SU-DHL-6 (cell line): ENCODE measurements at regions not wholly inside any gene's neighbourhood (a gene's known extent, or its start where the extent isn't known, plus 50 kb on each side); places are given as distances from the start of the nearest gene placed in this dataset.
"Not testable (repeated sequence)": the region's sequence is repeated elsewhere in the genome, so short reads cannot be mapped to it uniquely, and the experiment has no call there.

Source experiments
- H2AFZ ChIP-seq: fragments of 200-600 bp; sonication (generic); 2 replicates; pipeline ENCODE4 v1.6.1; 2014; ENCODE audit warnings: low read depth, mild to moderate bottlenecking, moderate library complexity, mixed read lengths, antibody characterized with exemption, low read length; ENCODE audit not compliant: severe bottlenecking
- H3F3A ChIP-seq: fragments of 200-600 bp; shearing (Covaris generic); 2 replicates; pipeline ENCODE4 v1.6.0; 2016; ENCODE audit warnings: antibody characterized with exemption, mild to moderate bottlenecking; ENCODE audit not compliant: insufficient read depth
- H3K27ac ChIP-seq: fragments of 200-600 bp; sonication (generic); 2 replicates; pipeline ENCODE4 v1.5.1; 2016; ENCODE audit warnings: low read depth, mild to moderate bottlenecking, low read length, moderate library complexity, mixed read lengths
- H3K27me3 ChIP-seq: fragments of 200-600 bp; sonication (generic), shearing (Covaris generic); 2 replicates; pipeline ENCODE4 v1.6.0; 2014; ENCODE audit warnings: mild to moderate bottlenecking, low read length
- H3K36me3 ChIP-seq: fragments of 200-600 bp; sonication (generic); 2 replicates; pipeline ENCODE4 v1.6.1; 2014; ENCODE audit warnings: mild to moderate bottlenecking, low read length, mixed read lengths
- H3K4me2 ChIP-seq: fragments of 300-600, 200-600 bp; shearing (Covaris generic), sonication (generic); 2 replicates; pipeline ENCODE4 v1.6.0; 2014; ENCODE audit warnings: low read length, low read depth, mild to moderate bottlenecking; ENCODE audit not compliant: poor library complexity, severe bottlenecking
- H3K4me3 ChIP-seq: fragments of 200-600 bp; sonication (generic); 2 replicates; pipeline ENCODE4 v1.5.1; 2014; ENCODE audit warnings: antibody characterized with exemption, low read length, mild to moderate bottlenecking, mixed read lengths; ENCODE audit not compliant: insufficient read depth, poor library complexity, severe bottlenecking
- H3K79me2 ChIP-seq: fragments of 200-600 bp; sonication (generic); 2 replicates; pipeline ENCODE4 v1.6.1; 2014; ENCODE audit warnings: mild to moderate bottlenecking, low read length, moderate library complexity; ENCODE audit not compliant: insufficient read depth
- H3K9ac ChIP-seq: fragments of 200-600 bp; sonication (generic); 2 replicates; pipeline ENCODE4 v1.7.0; 2014; ENCODE audit warnings: mild to moderate bottlenecking, low read length
- H3K9me2 ChIP-seq: fragments of 200-600 bp; sonication (generic); replicated peaks from 2 replicates; pipeline ENCODE4 v1.6.1; 2014; ENCODE audit warnings: low read length; ENCODE audit not compliant: insufficient read depth
- H3K9me3 ChIP-seq: fragments of 200-600 bp; sonication (generic); 2 replicates; pipeline ENCODE4 v1.6.1; 2014; ENCODE audit warnings: low read length, mixed read lengths; ENCODE audit not compliant: insufficient read depth
- H4K20me1 ChIP-seq: fragments of 200-600 bp; sonication (generic); 2 replicates; pipeline ENCODE4 v1.6.1; 2014; ENCODE audit warnings: low read depth, mild to moderate bottlenecking, antibody characterized with exemption, low read length, moderate library complexity, mixed read lengths
- EZH2phosphoT487 ChIP-seq: fragments of 200-600 bp; sonication (generic), shearing (Covaris generic); conservative IDR thresholded peaks from 2 replicates; pipeline ENCODE4 v1.6.1; 2018; ENCODE audit warnings: mild to moderate bottlenecking, antibody characterized with exemption, low read length, moderate library complexity, mixed read lengths
- TF ChIP-seq, protein P1 (sequence below): fragments of 200-600 bp; sonication (generic); IDR thresholded peaks from one replicate; pipeline ENCODE4 v1.5.1; 2017; ENCODE audit warnings: antibody characterized with exemption, mild to moderate bottlenecking, low read length, moderate library complexity; ENCODE audit not compliant: insufficient read depth, poor library complexity, severe bottlenecking

- H3K27ac ChIP-seq = no peak overlapping the region
- no peaks in the 10 kb centered on the region for H3K9me2 ChIP-seq
- H3K4me3 ChIP-seq = no peak overlapping the region
- H3K27me3 ChIP-seq = no peaks in the 10 kb centered on the region
- H3F3A ChIP-seq = no peaks in the 10 kb centered on the region
- TF ChIP-seq, protein P1, sequence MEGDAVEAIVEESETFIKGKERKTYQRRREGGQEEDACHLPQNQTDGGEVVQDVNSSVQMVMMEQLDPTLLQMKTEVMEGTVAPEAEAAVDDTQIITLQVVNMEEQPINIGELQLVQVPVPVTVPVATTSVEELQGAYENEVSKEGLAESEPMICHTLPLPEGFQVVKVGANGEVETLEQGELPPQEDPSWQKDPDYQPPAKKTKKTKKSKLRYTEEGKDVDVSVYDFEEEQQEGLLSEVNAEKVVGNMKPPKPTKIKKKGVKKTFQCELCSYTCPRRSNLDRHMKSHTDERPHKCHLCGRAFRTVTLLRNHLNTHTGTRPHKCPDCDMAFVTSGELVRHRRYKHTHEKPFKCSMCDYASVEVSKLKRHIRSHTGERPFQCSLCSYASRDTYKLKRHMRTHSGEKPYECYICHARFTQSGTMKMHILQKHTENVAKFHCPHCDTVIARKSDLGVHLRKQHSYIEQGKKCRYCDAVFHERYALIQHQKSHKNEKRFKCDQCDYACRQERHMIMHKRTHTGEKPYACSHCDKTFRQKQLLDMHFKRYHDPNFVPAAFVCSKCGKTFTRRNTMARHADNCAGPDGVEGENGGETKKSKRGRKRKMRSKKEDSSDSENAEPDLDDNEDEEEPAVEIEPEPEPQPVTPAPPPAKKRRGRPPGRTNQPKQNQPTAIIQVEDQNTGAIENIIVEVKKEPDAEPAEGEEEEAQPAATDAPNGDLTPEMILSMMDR = no peak
- TF ChIP-seq EZH2phosphoT487 = no peak
- H3K79me2 ChIP-seq = no peaks in the 10 kb centered on the region
- H4K20me1 ChIP-seq = no peaks in the 10 kb centered on the region
- no peak overlapping the region for H2AFZ ChIP-seq
- H3K9me3 ChIP-seq = no peaks in the 10 kb centered on the region
- H3K36me3 ChIP-seq = no peaks in the 10 kb centered on the region
- H3K9ac ChIP-seq = no peak overlapping the region
- H3K4me2 ChIP-seq = no peak overlapping the region
Observed at GRCh38 chr11:127935081-127935480, 652.3 kb downstream of the ETS1 start.

DNA sequence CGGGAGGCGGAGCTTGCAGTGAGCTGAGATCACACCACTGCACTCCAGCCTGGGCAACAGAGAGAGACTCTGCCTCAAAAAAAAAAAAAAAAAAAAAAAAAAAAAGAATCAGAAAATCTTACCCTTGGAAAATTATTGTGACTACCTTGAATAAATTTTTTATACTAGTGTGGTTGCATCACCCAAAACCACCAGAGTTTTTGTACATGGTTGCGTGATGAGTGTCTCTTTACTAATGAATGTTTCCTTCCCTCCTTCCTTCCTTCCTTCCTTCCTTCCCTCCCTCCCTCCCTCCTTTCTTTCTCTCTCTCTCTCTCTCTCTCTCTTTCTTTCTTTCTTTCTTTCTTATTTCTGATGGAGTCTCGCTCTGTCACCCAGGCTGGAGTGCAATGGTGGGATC lies 653.4 kb downstream of the ETS1 start:
- H2AFZ ChIP-seq, H3K4me2 ChIP-seq, H3K27me3 ChIP-seq, H3K36me3 ChIP-seq, H3K4me3 ChIP-seq, H4K20me1 ChIP-seq, H3K79me2 ChIP-seq, H3K9ac ChIP-seq, H3F3A ChIP-seq, H3K9me3 ChIP-seq, H3K27ac ChIP-seq, H3K9me2 ChIP-seq: not testable (repeated sequence)

GRCh38 chr11:127931803-127932202 lies 655.6 kb downstream of the ETS1 start:
- Histone ChIP-seq H3K4me3 (no peak overlapping the region), H3K79me2 (no peaks in the 10 kb centered on the region), H3K4me2 (no peak overlapping the region), H3F3A (no peaks in the 10 kb centered on the region), H3K9me2 (no peaks in the 10 kb centered on the region), H2AFZ (no peak overlapping the region), H3K9me3 (no peaks in the 10 kb centered on the region), H4K20me1 (no peaks in the 10 kb centered on the region), H3K36me3 (no peaks in the 10 kb centered on the region), H3K27ac (no peak overlapping the region), H3K9ac (no peak overlapping the region), H3K27me3 (no peaks in the 10 kb centered on the region)
- TF ChIP-seq, protein P1 = no peak
- TF ChIP-seq EZH2phosphoT487 = no peak

GRCh38 chr11:127926721-127927120 lies 660.6 kb downstream of the ETS1 start:
- H3K27ac ChIP-seq = no peak overlapping the region
- no peak overlapping the region for H3K9ac ChIP-seq
- H2AFZ ChIP-seq = no peak overlapping the region

More at GRCh38 chr11:127926721-127927120, 660.6 kb downstream of the ETS1 start:
- Histone ChIP-seq H3K27me3 (no peaks in the 10 kb centered on the region), H3F3A (no peaks in the 10 kb centered on the region), H3K36me3 (no peaks in the 10 kb centered on the region), H3K9me3 (no peaks in the 10 kb centered on the region), H3K4me3 (no peak overlapping the region), H3K9me2 (no peaks in the 10 kb centered on the region), H3K79me2 (no peaks in the 10 kb centered on the region), H3K4me2 (no peak overlapping the region), H4K20me1 (no peaks in the 10 kb centered on the region)
- no peak for TF ChIP-seq EZH2phosphoT487
- TF ChIP-seq, protein P1 = no peak
